ENCODE measurements at regions not wholly inside any gene's neighbourhood (a gene's known extent, or its start where the extent isn't known, plus 50 kb on each side); places are given as distances from the start of the nearest gene placed in this dataset.

DNA sequence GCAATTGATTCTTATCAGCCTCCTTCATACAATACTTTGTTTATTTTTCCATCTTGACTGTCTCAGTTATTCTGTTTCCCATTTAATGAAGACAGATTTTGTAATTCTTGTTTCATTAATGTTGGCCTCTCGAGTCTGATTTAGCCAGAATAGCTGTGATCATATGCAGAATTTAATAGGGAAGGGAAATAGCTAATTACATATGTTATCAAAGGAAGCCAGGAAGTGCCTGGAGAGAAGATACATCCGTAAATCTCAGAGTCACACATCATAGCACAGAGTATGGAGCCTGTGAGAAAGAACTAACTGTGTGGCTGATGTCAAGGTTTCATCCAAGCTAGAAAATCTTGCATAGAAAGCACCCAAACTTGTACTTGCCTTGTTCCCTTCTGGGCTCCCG, 288.9 kb upstream of the SLCO3A1 start:
- no peak for TF ChIP-seq CTCF (IDR thresholded peaks at IDR 0.05)
- no peak for TF ChIP-seq POLR2A (IDR thresholded peaks at IDR 0.05)
